Memory B cell (primary cell): ENCODE measurements at regions not wholly inside any gene's neighbourhood (a gene's known extent, or its start where the extent isn't known, plus 50 kb on each side); places are given as distances from the start of the nearest gene placed in this dataset.

ENCODE experiments used
- ATAC-seq: fragments of 150-1000 bp; cut with Tn5 transposase; 2 replicates; pipeline ENCODE4 v1.10.0; 2021; ENCODE audit warnings: low read depth, mild to moderate bottlenecking, moderate library complexity
- DNase-seq, 2 donors: peaks; one replicate each; pipeline ENCODE4 v3.0.0; 2022; ENCODE audit warnings: low spot score in 2 of 2
- H3K27ac Mint-ChIP-seq: one replicate; pipeline ENCODE4 v1.8.0; 2022; ENCODE audit warnings: mild to moderate bottlenecking, moderate library complexity, mixed read lengths
- H3K27me3 Mint-ChIP-seq: one replicate; pipeline ENCODE4 v1.8.0; 2022; ENCODE audit warnings: mixed read lengths
- H3K36me3 Mint-ChIP-seq: one replicate; pipeline ENCODE4 v1.8.0; 2022; ENCODE audit warnings: mild to moderate bottlenecking, mixed read lengths
- H3K4me1 Mint-ChIP-seq: one replicate; pipeline ENCODE4 v1.8.0; 2022; ENCODE audit warnings: mixed read lengths
- H3K4me3 Mint-ChIP-seq: one replicate; pipeline ENCODE4 v1.8.0; 2022; ENCODE audit warnings: mild to moderate bottlenecking, moderate library complexity, mixed read lengths
- H3K9me3 Mint-ChIP-seq: one replicate; pipeline ENCODE4 v1.8.0; 2022; ENCODE audit warnings: mixed read lengths

GRCh38 chr10:128596906-128597305 is 470.7 kb upstream of the MKI67 start:
- Mint-ChIP-seq H3K27ac (no peak overlapping the region), H3K4me1 (no peaks in the 10 kb centered on the region), H3K36me3 (no peaks in the 10 kb centered on the region), H3K9me3 (peaks cover 8% of the 10 kb centered on the region), H3K4me3 (no peak overlapping the region), H3K27me3 (no peaks in the 10 kb centered on the region)
- ATAC-seq (no peak), DNase-seq (no peak)

- Mint-ChIP-seq H3K9me3 (peaks cover 8% of the 10 kb centered on the region), H3K4me1 (no peaks in the 10 kb centered on the region), H3K4me3 (no peak overlapping the region), H3K36me3 (no peaks in the 10 kb centered on the region), H3K27ac (no peak overlapping the region), H3K27me3 (no peaks in the 10 kb centered on the region)
- ATAC-seq (no peak), DNase-seq (no peak)
Observed at GRCh38 chr10:128599030-128599429, 472.8 kb upstream of the MKI67 start.

GRCh38 chr10:128599538-128599937 is 473.3 kb upstream of the MKI67 start:
- DNase-seq (no peak), ATAC-seq (no peak)
- Mint-ChIP-seq H3K27me3 (no peaks in the 10 kb centered on the region), H3K9me3 (peaks cover 8% of the 10 kb centered on the region), H3K4me3 (no peak overlapping the region), H3K4me1 (no peaks in the 10 kb centered on the region), H3K36me3 (no peaks in the 10 kb centered on the region), H3K27ac (no peak overlapping the region)

GRCh38 chr10:128602183-128602582 is 476.0 kb upstream of the MKI67 start:
- ATAC-seq (no peak), DNase-seq (no peak)
- no peaks in the 10 kb centered on the region for H3K36me3 Mint-ChIP-seq
- H3K27me3 Mint-ChIP-seq = no peaks in the 10 kb centered on the region
- peaks cover 1% of the 10 kb centered on the region for H3K9me3 Mint-ChIP-seq
- H3K27ac Mint-ChIP-seq = no peak overlapping the region
- H3K4me1 Mint-ChIP-seq = no peaks in the 10 kb centered on the region
- no peak overlapping the region for H3K4me3 Mint-ChIP-seq

GRCh38 chr10:128604025-128604424 is 477.8 kb upstream of the MKI67 start:
- DNase-seq (no peak), ATAC-seq (no peak)
- Mint-ChIP-seq H3K36me3 (no peaks in the 10 kb centered on the region), H3K27me3 (no peaks in the 10 kb centered on the region), H3K4me1 (no peaks in the 10 kb centered on the region), H3K4me3 (no peak overlapping the region), H3K9me3 (peaks cover 1% of the 10 kb centered on the region), H3K27ac (no peak overlapping the region)

- ATAC-seq (no peak), DNase-seq (no peak)
- no peaks in the 10 kb centered on the region for H3K27me3 Mint-ChIP-seq
- no peaks in the 10 kb centered on the region for H3K36me3 Mint-ChIP-seq
- no peak overlapping the region for H3K27ac Mint-ChIP-seq
- H3K4me1 Mint-ChIP-seq = no peaks in the 10 kb centered on the region
- H3K9me3 Mint-ChIP-seq = peaks cover 1% of the 10 kb centered on the region
- H3K4me3 Mint-ChIP-seq = no peak overlapping the region
Observed at GRCh38 chr10:128605180-128605579, 479.0 kb upstream of the MKI67 start.

GRCh38 chr10:128606055-128606454 is 479.8 kb upstream of the MKI67 start:
- Mint-ChIP-seq H3K27ac (no peak overlapping the region), H3K36me3 (no peaks in the 10 kb centered on the region), H3K27me3 (no peaks in the 10 kb centered on the region), H3K4me3 (no peak overlapping the region), H3K9me3 (peaks cover 1% of the 10 kb centered on the region), H3K4me1 (no peaks in the 10 kb centered on the region)
- ATAC-seq (no peak), DNase-seq (no peak)

- Mint-ChIP-seq H3K9me3 (peaks cover under 1% of the 10 kb centered on the region), H3K4me1 (no peaks in the 10 kb centered on the region), H3K27ac (no peak overlapping the region), H3K4me3 (no peak overlapping the region), H3K36me3 (no peaks in the 10 kb centered on the region), H3K27me3 (no peaks in the 10 kb centered on the region)
- ATAC-seq = no peak
- no peak for DNase-seq
Observed at GRCh38 chr10:128608791-128609190, 482.6 kb upstream of the MKI67 start.

- Mint-ChIP-seq H3K9me3 (no peaks in the 10 kb centered on the region), H3K4me3 (no peak overlapping the region), H3K36me3 (no peaks in the 10 kb centered on the region), H3K27ac (no peak overlapping the region), H3K4me1 (no peaks in the 10 kb centered on the region), H3K27me3 (no peaks in the 10 kb centered on the region)
- ATAC-seq (no peak), DNase-seq (no peak)
Observed at GRCh38 chr10:128609460-128609859, 483.2 kb upstream of the MKI67 start.

- Mint-ChIP-seq H3K27me3 (no peaks in the 10 kb centered on the region), H3K36me3 (no peaks in the 10 kb centered on the region)
Observed at GRCh38 chr10:128610113-128610512, 483.9 kb upstream of the MKI67 start.

GRCh38 chr10:128612195-128612594 is 486.0 kb upstream of the MKI67 start:
- H3K27ac Mint-ChIP-seq = no peak overlapping the region
- peaks cover 2% of the 10 kb centered on the region for H3K9me3 Mint-ChIP-seq
- DNase-seq (no peak), ATAC-seq (no peak)
- H3K27me3 Mint-ChIP-seq = no peaks in the 10 kb centered on the region
- no peaks in the 10 kb centered on the region for H3K36me3 Mint-ChIP-seq
- no peak overlapping the region for H3K4me3 Mint-ChIP-seq
- no peaks in the 10 kb centered on the region for H3K4me1 Mint-ChIP-seq

More at GRCh38 chr10:128610113-128610512, 483.9 kb upstream of the MKI67 start:
- H3K4me1 Mint-ChIP-seq = no peaks in the 10 kb centered on the region
- H3K9me3 Mint-ChIP-seq = no peaks in the 10 kb centered on the region
- no peak for ATAC-seq
- no peak for DNase-seq
- H3K27ac Mint-ChIP-seq = no peak overlapping the region
- H3K4me3 Mint-ChIP-seq = no peak overlapping the region

- no peak overlapping the region for H3K27ac Mint-ChIP-seq
- peaks cover 2% of the 10 kb centered on the region for H3K9me3 Mint-ChIP-seq
- no peaks in the 10 kb centered on the region for H3K36me3 Mint-ChIP-seq
- no peaks in the 10 kb centered on the region for H3K4me1 Mint-ChIP-seq
- no peak overlapping the region for H3K4me3 Mint-ChIP-seq
- ATAC-seq (no peak), DNase-seq (no peak)
- no peaks in the 10 kb centered on the region for H3K27me3 Mint-ChIP-seq
Observed at GRCh38 chr10:128612631-128613030, 486.4 kb upstream of the MKI67 start.

GRCh38 chr10:128614016-128614605 is 487.9 kb upstream of the MKI67 start:
- ATAC-seq (no peak), DNase-seq (no peak)
- H3K27me3 Mint-ChIP-seq = no peaks in the 10 kb centered on the region
- no peak overlapping the region for H3K4me3 Mint-ChIP-seq
- no peak overlapping the region for H3K27ac Mint-ChIP-seq
- peaks cover 2% of the 10 kb centered on the region for H3K9me3 Mint-ChIP-seq
- no peaks in the 10 kb centered on the region for H3K36me3 Mint-ChIP-seq
- no peaks in the 10 kb centered on the region for H3K4me1 Mint-ChIP-seq

GRCh38 chr10:128614802-128615553 is 488.8 kb upstream of the MKI67 start:
- ATAC-seq (no peak), DNase-seq (no peak)
- Mint-ChIP-seq H3K27ac (no peak overlapping the region), H3K4me1 (no peaks in the 10 kb centered on the region), H3K4me3 (no peak overlapping the region), H3K27me3 (no peaks in the 10 kb centered on the region), H3K36me3 (no peaks in the 10 kb centered on the region), H3K9me3 (peaks cover 2% of the 10 kb centered on the region)

GRCh38 chr10:128617532-128617931 is 491.3 kb upstream of the MKI67 start:
- Mint-ChIP-seq H3K4me3 (no peak overlapping the region), H3K36me3 (no peaks in the 10 kb centered on the region), H3K27ac (no peak overlapping the region), H3K4me1 (no peaks in the 10 kb centered on the region), H3K9me3 (peaks cover 2% of the 10 kb centered on the region), H3K27me3 (no peaks in the 10 kb centered on the region)
- DNase-seq = no peak
- no peak for ATAC-seq
